UCSD-AML1 (cell line): ENCODE measurements at regions not wholly inside any gene's neighbourhood (a gene's known extent, or its start where the extent isn't known, plus 50 kb on each side); places are given as distances from the start of the nearest gene placed in this dataset.

ENCODE experiments used
- DNase-seq: peaks from one replicate; lab custom pipeline; 2025; ENCODE audit not compliant: unreplicated experiment; lab: John Stamatoyannopoulos, UW

DNA sequence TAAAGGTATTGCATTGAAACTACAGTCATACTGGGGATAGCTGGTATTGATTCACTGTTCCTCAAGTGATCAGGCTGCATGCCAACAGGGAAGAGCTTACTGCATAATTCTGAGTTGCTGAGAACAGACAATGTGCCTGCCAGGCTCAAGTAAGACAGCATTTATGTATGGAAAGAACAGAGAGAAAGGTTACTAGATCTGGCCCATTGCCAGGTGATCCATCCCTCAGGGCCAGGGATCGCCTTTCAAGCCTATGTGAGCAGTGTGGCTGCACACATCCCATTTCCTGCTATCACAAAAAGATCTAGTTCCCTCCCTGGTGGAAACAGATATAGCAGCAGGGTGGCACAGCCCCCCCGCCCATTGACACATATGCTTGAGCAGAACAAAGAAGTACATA lies 254.0 kb downstream of the TMA16 start:
- DNase-seq = no peak

DNA sequence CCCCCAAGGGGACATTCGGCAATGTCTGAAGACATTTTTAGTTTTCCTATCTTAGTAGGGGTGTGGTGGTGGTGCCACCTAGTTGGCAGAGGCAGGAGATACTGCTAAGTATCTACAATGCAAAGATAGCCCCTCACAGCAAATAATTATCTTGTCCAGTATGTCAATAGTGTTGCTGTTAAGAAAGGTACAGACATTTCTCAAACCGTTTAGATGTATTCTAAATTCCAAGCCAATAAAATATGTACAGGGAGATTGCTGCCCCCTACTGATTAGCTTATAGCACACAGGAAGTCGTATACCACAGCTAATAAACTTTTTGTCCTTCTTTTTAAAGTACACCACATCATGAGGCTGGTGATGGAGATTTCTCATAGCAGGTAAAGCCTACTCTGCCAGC lies 260.5 kb downstream of the TMA16 start:
- DNase-seq = no peak

DNA sequence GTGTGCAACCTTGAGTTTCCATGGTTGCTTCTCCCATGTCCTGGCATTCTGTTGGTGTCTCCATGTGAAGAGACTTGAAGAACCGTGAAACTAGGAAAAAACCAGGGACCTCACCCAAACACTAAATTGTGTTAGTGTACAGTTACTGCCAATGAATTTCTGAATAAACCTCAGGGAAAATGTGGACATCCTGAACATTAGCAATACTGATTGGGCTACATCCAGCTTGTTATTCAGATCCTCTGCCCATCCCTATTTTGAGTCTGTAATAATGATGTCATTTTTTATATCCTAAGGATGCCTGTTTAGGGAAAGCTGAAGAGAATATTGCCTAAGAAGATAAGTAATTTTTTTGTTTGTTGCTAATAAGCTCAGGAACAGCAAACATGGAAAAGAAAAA lies 262.7 kb downstream of the TMA16 start:
- DNase-seq = no peak

DNA sequence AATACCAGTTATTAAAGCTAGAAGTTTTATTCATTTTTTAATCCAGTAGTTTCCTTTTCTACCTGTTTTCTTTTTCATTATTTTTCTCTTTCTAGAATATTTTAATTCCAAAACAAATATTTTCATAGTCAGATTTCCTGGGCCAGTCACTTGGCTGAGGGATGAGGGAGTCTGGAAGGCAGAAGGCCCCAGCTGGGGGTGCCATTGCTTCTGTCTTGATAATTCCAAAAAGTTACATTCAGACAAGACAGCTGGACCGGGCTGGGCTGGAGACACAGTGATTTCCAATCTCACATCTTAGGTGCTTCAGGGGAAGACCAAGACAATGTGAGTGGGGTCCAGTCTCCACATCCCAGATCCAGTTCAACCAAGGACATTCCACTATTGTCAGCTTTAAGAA lies 263.5 kb downstream of the TMA16 start:
- DNase-seq = no peak

DNA sequence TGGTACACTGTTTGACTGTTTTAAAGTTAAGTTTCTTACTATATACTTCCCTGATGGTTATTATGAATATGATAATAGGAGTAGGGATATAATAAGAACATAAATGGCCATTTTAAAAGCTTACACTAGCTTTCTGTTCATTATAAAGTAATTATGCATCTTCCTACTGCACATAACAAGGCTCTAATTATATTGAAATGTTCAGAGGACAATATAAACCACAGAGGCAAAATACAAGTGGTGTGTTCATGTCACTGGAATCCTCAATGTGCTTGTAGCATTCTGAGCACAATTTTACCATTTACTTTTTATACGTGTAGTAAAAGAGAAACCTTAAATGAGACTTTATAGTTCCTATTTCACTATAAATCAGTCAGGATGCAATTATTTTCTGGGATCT lies 268.3 kb downstream of the TMA16 start:
- DNase-seq = no peak

DNA sequence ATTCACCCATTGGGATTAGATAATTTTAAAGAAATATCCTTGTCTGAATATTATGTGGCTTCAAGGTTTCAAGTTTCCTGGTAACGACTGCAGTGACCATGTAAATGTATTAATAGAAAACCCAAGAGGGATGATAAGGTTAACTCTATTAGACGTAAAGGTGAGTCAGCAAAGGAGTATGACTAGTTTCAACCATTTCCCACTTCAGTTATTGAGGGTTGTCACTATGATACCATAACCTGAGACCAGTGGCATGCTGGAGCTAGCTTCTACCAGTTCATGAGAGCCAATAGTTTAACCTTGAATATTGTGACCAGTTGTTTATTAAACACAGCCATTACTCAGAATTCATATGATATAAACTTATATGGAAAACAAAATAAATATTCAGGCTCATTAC lies 270.1 kb downstream of the TMA16 start:
- no peak for DNase-seq

DNA sequence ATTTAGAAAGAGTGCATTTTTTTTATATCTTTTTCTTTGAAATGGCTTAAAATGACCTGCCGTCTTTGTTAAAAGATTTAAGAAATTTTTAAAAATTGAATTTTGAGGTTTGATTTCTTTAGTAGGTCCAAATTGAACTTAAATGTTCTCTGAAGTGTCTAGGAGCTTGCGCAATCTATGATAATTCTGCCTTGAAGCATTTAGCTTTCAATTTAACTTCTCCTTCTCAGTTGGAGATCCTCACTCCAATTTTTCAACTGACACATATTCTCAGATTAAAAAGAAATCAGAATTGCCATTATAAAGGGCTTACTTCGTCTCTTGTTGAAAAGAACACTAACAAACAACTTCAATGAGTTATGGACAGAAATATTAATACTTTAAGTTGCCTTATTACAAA lies 273.5 kb downstream of the TMA16 start:
- DNase-seq = no peak

DNA sequence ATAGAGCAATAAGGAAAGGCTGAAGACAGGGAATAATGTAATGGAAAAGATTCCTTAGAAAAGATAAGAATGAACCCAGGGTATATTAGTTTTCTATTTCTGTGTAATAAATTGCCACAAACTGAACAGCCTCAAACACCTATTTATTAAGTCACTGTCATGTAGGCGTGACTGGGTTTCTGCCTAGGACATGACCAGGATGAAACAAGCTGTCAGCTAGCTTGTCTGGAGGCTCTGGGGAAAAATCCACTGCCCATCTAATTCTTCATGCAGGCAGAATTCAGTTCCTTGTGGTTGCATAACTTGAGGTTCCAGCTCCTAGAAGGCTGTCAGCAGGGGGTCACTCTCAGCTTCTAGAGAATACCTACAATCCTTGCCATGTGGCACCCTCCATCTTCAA lies 277.7 kb downstream of the TMA16 start:
- no peak for DNase-seq

DNA sequence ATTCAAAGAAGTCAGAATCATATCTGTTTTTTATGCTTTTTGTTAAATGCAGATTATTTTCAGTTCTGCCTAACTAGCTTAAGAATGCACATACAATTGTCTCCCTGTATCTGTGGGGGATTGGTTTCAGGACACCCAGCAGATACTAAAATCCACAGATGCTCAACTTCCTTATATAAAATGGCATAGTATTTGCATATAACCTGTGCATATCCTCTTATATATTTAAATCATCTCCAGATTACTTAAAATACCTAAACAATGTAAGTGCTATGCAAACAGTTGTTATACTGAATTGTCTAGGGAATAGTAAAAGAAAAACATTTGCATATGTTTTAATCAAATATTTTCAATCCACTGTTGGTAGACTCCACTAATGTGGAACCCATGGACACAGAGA lies 279.4 kb downstream of the TMA16 start:
- DNase-seq = no peak

DNA sequence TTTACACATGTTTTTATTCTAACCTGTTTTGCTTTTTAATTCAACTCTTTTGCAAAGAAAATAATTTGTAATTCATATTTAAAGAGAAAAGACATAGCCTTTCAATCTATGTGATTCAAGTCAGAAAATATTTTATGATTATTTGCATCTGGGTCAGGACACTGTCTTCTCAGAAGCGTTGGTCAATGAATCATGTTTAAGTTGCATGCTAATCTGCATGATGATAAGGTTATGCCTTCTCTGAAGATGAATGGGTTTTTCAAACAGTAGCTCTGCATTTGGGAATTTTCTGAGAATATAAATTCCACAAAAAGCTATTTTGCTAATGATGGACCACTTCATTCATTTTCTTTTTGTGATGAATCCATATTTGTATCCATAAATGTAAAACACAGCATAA lies 282.5 kb downstream of the TMA16 start:
- DNase-seq = no peak

DNA sequence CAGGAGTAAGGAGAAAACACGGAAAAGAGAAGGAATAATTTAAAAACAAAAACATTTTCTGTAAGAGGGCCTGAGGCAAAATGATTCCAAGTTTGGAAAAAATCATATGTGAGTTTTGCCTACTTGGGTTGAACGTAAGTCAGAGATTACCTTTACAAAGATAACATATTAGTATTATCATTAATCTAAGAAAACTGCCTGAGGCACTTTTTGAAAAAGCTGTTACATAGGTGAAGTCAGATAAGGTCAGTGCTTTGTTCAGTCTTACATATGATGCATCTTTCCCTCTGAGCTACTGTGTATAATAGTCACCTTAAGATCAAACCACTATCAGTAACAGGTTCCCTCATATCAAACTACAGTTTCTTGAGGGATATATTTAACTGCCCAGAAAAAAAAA lies 287.2 kb downstream of the TMA16 start:
- DNase-seq = no peak

DNA sequence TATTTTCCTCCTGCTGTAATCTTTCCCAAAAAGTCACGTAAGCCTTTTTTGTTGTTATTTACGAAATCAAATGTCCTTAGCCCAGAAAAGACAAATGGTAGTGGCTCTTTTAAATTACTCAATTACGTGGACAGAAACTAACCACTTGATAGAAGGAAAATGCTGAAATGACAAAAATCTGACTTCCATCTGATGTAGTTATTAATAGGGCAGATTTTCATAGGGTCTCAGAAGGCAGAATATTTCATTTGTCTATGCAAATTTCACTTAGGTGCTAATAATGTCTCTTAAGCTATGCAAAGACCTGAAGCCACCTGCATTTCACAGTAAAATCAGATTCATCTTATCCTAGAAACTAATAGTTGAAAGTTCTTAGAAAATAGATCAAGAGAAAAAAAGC lies 295.7 kb downstream of the TMA16 start:
- no peak for DNase-seq

DNA sequence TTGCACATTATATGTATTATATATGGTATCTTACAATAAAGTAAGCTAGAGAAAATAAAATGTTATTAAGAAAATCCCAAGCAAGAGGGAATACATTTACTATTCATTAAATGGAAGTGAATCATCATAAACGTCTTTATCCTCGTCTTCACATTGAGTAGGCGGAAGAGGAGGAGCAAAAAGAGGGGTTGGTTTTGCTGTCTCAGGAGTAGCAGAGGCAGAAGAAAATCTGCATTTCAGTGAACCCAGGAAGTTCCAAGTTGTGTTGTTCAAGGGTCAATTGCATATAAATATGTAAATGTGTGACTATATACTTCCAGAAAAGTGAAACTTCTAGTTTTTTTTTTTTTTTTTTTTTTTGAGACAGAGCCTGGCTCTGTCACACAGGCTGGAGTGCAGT lies 301.4 kb downstream of the TMA16 start:
- no peak for DNase-seq

DNA sequence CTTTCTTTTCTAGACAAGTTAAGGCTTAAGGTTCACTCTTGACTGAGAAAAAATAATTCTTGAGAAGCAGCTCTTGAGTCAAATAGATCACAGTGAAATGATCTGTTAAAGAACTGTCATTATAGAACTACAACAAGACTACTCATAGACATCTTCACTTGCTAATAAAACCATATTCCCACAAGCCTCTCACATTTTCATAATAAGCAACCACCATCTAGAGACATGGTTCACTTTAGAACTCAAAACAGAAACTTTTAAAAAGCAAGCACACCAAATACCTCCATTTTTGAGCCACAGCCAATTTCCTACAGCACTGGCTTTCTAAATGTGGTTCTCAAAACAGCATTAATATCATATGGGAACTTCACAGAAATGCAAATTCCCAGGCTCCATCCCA lies 309.5 kb downstream of the TMA16 start:
- no peak for DNase-seq

DNA sequence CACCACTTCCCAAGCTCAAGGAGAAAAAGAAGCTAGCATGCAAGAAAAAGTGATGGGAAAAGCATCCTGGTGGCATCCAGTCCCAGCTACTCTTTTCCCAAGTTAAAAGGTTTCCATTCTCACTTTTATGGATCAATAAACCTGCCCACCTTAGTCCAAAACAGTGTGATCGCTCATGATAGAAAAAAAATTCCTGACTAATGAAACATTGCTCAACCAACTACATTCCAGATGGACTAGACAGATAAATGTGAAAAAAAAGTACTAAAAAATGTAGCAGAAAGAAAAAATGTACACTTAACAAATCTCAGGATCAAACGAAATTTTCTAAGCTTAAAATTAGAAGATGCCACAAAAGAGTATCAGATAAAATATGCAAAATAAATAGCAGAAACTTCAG lies 312.2 kb downstream of the TMA16 start:
- DNase-seq = no peak

DNA sequence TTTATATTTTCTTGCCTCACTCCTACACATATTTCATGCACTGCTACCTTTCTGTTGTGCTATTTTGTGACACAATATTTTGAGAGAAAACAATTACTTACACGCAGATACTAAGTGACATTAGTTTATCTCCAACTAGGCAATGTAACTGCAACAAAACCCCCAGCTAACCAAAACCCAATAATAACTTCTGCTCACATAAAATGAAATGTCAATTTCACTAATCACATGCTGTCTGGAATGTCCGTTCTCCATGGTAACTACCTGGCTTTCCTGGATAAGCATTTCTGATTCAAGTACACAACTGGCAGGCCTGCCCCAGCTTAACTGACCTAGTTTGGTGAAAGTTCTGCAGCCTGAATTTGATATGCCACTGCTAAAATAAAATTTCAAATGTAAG lies 313.5 kb downstream of the TMA16 start:
- DNase-seq = no peak

DNA sequence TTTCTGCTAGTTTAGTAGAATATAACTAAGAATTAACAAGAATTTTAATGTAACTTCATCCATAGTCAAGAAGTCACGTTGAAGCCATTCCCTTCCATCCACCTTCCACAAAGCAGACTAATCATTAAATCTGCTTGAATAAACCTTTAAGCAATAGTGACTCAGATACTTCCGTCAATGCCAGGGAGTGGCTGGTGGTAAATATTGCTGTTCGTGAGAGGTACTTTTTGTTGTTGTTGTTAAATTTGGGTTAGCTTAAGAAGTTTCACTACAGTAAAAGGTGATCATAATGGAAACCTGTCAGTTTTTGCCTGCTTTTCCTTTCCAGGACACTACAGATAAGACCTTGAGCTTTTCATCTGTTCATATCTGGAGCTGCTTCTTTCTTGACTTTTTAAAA lies 316.3 kb downstream of the TMA16 start:
- no peak for DNase-seq

DNA sequence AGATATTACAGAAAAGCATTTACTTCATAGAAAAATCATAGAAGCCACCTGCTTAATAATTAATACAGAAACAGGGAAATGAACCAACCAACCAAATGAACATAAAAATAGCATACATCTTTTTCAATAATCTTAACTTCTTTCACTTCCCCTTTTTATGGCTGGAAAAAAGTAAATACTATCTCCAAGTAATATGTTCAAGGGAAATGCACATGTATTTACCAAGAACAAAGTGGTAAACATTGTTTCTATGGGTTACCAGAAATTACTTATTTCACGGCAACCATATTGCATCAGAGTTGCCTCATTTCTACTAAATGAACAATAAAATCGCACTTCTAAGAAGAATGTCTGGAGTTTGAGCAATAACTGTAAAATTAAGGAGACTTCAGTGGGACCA lies 321.3 kb downstream of the TMA16 start:
- DNase-seq = no peak

DNA sequence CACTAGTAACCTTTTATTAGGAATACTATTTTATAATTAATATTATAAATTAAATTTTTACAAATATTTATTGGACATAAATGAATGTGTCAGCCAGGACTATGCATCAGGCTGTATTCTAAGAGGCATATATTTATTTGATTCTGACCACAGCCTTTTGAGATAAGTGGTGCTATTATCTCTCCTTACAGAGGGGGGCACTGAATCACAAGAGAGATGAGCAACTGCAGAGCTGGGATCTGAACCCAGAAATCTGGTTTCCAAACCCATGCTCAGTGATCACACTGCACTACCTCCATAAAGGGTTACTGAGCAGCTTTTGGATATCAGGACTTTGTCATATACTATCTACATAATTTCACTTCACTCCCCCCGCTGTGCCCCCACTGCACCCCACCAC lies 322.0 kb downstream of the TMA16 start:
- DNase-seq = no peak

DNA sequence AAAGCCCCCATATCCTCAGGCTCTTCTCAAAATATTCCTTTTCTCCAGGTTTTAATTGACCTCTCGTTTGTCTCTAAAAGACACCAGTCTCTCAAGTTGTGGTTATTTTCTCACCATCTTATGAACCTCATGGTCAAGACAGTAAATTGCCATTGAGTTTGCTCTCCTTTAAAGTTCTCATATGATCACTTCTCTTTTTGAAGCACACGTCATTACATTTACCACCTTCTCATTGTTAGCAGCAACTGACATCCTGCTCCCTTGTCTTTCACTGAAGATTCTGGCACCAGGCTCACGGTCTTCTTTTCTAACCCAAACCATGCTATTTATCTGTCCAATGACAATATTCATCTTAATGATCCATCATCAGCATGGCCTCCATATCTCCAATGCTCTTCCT lies 324.2 kb downstream of the TMA16 start:
- DNase-seq = no peak

DNA sequence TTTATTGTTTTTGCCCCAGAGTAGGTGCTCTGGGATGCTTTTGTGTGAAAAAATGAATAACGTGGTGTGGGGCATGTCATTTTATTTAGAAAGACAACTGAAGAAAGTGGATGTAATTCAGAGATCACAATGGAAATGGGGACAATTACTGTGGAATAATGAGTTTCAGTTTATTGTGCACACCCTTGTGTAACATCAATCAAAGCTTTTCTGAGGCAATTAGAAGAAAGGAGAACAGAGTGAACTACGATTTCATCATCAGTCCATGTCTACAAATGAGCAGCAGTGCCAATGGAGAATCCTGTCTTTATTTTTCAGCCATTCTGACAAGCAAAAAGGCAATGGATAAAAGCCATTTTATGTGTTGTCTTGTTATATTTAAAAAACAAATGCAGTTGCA lies 339.2 kb downstream of the TMA16 start:
- no peak for DNase-seq

DNA sequence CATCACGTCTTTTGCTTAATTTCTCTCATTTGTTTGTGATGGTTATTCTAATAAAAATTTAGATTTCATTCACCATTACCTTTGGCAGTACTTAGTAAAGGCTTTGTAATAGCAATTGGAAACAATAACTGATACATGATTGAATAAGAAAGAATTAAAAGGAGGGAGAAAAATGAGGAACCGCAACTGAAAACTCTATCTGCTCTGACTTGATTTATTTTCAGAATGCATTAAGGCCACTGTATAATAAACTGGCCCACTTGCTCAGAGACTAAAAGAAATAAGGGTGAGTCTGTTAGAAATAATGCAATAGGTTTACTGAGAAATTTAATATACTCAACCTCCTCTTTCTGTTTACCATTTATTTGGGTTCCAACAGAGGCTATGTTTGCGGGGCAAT lies 351.5 kb downstream of the TMA16 start:
- DNase-seq = no peak

DNA sequence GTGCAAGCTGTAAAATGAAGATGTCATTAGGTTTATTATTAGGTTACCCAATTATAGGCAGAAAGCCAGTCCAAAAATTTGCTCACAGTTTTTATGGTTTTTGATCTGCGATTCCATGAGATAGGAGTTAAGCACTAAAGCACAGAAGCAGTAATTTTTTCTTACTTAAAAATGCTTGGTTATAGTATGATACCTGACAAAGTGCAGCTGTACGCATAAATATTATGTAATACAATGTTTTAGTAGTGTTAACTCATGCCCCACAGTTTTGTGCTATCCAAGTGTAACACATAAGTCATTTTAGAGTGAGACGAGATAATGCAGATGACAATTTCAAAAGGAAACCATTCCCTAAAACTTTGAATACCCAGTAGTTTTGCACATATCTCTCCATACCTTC lies 357.8 kb downstream of the TMA16 start:
- DNase-seq = no peak

DNA sequence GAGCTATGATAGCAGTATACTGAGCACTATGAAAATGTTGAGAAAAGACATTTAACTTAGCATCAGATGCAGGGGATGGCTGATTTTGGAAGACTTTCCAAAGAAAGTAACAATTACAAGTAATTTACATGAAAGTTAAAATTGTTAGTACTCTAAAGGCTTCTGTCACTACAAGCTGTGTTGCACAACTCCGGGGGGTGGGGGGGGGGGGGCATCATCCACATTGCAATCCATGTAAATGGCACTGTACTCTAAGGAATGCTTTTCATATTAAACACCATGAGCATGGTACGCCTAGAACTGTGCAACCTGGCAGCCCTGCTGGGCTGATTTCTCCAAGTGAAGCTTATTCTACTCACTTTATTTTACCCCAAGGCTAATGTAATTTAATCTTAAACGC lies 363.4 kb downstream of the TMA16 start:
- DNase-seq = no peak
